HK-2 (cell line): ENCODE measurements at regions not wholly inside any gene's neighbourhood (a gene's known extent, or its start where the extent isn't known, plus 50 kb on each side); places are given as distances from the start of the nearest gene placed in this dataset.

Source experiments
- DNase-seq: peaks from one replicate; pipeline ENCODE4 v3.0.0-alpha.2; 2018; ENCODE audit not compliant: unreplicated experiment

- DNase-seq: no peak
Observed at GRCh38 chr7:84675633-84676034, 481.0 kb upstream of the SEMA3A start.

- no peak for DNase-seq
Observed at GRCh38 chr7:84674236-84674913, 479.8 kb upstream of the SEMA3A start.

GRCh38 chr7:84669177-84669732, 474.7 kb upstream of the SEMA3A start:
- no peak for DNase-seq

GRCh38 chr7:84668116-84668515, 473.5 kb upstream of the SEMA3A start:
- DNase-seq: no peak

GRCh38 chr7:84666651-84667050, 472.1 kb upstream of the SEMA3A start:
- no peak for DNase-seq

- no peak for DNase-seq
Observed at GRCh38 chr7:84665339-84665738, 470.8 kb upstream of the SEMA3A start.

- DNase-seq: no peak
Observed at GRCh38 chr7:84664626-84665025, 470.0 kb upstream of the SEMA3A start.

GRCh38 chr7:84663224-84663623, 468.6 kb upstream of the SEMA3A start:
- DNase-seq: no peak

GRCh38 chr7:84658286-84658685, 463.7 kb upstream of the SEMA3A start:
- DNase-seq: no peak

- DNase-seq: no peak
Observed at GRCh38 chr7:84654273-84654672, 459.7 kb upstream of the SEMA3A start.

- no peak for DNase-seq
Observed at GRCh38 chr7:84651876-84652275, 457.3 kb upstream of the SEMA3A start.

- DNase-seq: no peak
Observed at GRCh38 chr7:84647797-84648757, 453.5 kb upstream of the SEMA3A start.

- no peak for DNase-seq
Observed at GRCh38 chr7:84642611-84643010, 448.0 kb upstream of the SEMA3A start.

- DNase-seq: no peak
Observed at GRCh38 chr7:84640637-84641036, 446.0 kb upstream of the SEMA3A start.

- no peak for DNase-seq
Observed at GRCh38 chr7:84638339-84638697, 443.7 kb upstream of the SEMA3A start.

- peak; percentile 17 for DNase-seq
Observed at GRCh38 chr7:84637568-84638338, 443.2 kb upstream of the SEMA3A start.

- no peak for DNase-seq
Observed at GRCh38 chr7:84631913-84632312, 437.3 kb upstream of the SEMA3A start.

GRCh38 chr7:84629640-84630318, 435.2 kb upstream of the SEMA3A start:
- DNase-seq: no peak

GRCh38 chr7:84629216-84629615, 434.6 kb upstream of the SEMA3A start:
- DNase-seq: no peak

GRCh38 chr7:84627250-84627649, 432.7 kb upstream of the SEMA3A start:
- no peak for DNase-seq

- DNase-seq: no peak
Observed at GRCh38 chr7:84624927-84625326, 430.3 kb upstream of the SEMA3A start.
